ENCODE measurements at regions not wholly inside any gene's neighbourhood (a gene's known extent, or its start where the extent isn't known, plus 50 kb on each side); places are given as distances from the start of the nearest gene placed in this dataset.

DNA sequence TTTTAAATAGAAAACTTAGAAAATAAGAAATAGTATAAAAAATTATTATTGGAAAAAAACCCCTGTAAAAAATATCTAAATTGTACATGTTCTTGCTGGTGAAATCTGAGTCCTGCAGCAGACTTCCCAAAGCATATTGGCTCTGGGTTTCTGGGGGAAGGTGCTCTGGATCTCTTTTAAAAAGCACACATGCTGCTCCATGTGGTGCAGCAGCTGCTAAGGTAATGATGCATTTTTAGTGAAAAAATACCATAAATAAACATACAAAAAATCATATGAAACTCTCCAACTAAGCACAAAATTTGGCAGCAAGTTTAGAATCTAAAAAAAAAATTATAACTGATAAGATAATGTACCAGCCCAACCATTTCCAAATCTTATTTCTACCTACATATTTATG is 216.5 kb downstream of the GPD2 start:
- TF ChIP-seq SP1 (CRISPR knock-in tag; conservative IDR thresholded peaks at IDR 0.05) (no peak), TEAD4 (CRISPR knock-in tag; IDR thresholded peaks at IDR 0.05) (no peak), CREB1 (CRISPR knock-in tag; IDR thresholded peaks at IDR 0.05) (no peak), CBFB (CRISPR knock-in tag; IDR thresholded peaks at IDR 0.05; ENCODE audit: low read depth) (no peak), NR1H2 (CRISPR knock-in tag; IDR thresholded peaks at IDR 0.05) (no peak)
- TF ChIP-seq, protein P1, sequence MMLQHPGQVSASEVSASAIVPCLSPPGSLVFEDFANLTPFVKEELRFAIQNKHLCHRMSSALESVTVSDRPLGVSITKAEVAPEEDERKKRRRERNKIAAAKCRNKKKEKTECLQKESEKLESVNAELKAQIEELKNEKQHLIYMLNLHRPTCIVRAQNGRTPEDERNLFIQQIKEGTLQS (CRISPR knock-in tag; conservative IDR thresholded peaks at IDR 0.05): no peak
- TF ChIP-seq, protein P2, sequence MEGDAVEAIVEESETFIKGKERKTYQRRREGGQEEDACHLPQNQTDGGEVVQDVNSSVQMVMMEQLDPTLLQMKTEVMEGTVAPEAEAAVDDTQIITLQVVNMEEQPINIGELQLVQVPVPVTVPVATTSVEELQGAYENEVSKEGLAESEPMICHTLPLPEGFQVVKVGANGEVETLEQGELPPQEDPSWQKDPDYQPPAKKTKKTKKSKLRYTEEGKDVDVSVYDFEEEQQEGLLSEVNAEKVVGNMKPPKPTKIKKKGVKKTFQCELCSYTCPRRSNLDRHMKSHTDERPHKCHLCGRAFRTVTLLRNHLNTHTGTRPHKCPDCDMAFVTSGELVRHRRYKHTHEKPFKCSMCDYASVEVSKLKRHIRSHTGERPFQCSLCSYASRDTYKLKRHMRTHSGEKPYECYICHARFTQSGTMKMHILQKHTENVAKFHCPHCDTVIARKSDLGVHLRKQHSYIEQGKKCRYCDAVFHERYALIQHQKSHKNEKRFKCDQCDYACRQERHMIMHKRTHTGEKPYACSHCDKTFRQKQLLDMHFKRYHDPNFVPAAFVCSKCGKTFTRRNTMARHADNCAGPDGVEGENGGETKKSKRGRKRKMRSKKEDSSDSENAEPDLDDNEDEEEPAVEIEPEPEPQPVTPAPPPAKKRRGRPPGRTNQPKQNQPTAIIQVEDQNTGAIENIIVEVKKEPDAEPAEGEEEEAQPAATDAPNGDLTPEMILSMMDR (IDR thresholded peaks at IDR 0.05): no peak
- TF ChIP-seq, protein P3, sequence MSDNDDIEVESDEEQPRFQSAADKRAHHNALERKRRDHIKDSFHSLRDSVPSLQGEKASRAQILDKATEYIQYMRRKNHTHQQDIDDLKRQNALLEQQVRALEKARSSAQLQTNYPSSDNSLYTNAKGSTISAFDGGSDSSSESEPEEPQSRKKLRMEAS (CRISPR knock-in tag; IDR thresholded peaks at IDR 0.05): no peak
- TF ChIP-seq, protein P4, sequence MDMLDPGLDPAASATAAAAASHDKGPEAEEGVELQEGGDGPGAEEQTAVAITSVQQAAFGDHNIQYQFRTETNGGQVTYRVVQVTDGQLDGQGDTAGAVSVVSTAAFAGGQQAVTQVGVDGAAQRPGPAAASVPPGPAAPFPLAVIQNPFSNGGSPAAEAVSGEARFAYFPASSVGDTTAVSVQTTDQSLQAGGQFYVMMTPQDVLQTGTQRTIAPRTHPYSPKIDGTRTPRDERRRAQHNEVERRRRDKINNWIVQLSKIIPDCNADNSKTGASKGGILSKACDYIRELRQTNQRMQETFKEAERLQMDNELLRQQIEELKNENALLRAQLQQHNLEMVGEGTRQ (CRISPR knock-in tag; IDR thresholded peaks at IDR 0.05): no peak
